Tibial artery (tissue), 4 donors: ENCODE measurements at regions not wholly inside any gene's neighbourhood (a gene's known extent, or its start where the extent isn't known, plus 50 kb on each side); places are given as distances from the start of the nearest gene placed in this dataset.

Experiments
- DNase-seq, 2 donors: peaks; one replicate each; pipeline ENCODE4 v3.0.0-alpha.2; 2019
- H3K27ac ChIP-seq, 2 donors: fragments of 200-600 bp; sonication (generic) in 1 of 2; 1 replicate in 1 of 2; 2 replicates in 1 of 2; pipeline ENCODE4 v1.5.1; 2018 to 2019; ENCODE audit warnings: mild to moderate bottlenecking in 1 of 2
- H3K27me3 ChIP-seq, 2 donors: fragments of 200-600 bp; sonication (generic) in 1 of 2; one replicate each; pipeline versions ENCODE4 v1.5.1 to v1.6.0; 2016 to 2019
- H3K36me3 ChIP-seq, 3 donors: fragments of 200-600 bp; sonication (generic) in 2 of 3; one replicate each; pipeline ENCODE4 v1.5.1; 2016 to 2019; ENCODE audit warnings: mild to moderate bottlenecking in 2 of 3
- H3K4me1 ChIP-seq, 4 donors: fragments of 200-600 bp; sonication (generic) in 2 of 4; 1 replicate in 3 of 4; 2 replicates in 1 of 4; pipeline ENCODE4 v1.5.1; 2016 to 2019
- H3K4me3 ChIP-seq, 2 donors: fragments of 200-600 bp; sonication (generic) in 1 of 2; 1 replicate in 1 of 2; 2 replicates in 1 of 2; pipeline ENCODE4 v1.5.1; 2018 to 2019; ENCODE audit warnings: mild to moderate bottlenecking in 2 of 2
- H3K9me3 ChIP-seq, 3 donors: fragments of 200-600 bp; sonication (generic) in 1 of 3; one replicate each; pipeline ENCODE4 v1.5.1; 2016 to 2019
- intact Hi-C: fragments of 100-400 bp; cut with DNase I; formaldehyde crosslinking; loops from one replicate; pipeline ENCODE4 v1.15.0; 2023; ENCODE audit warnings: low total_unique reads
- TF ChIP-seq, protein P1 (sequence below), 2 experiments: fragments of 200-600 bp in 1 of 2; fragments of 450-650 bp in 1 of 2; IDR thresholded peaks; one replicate each; pipeline ENCODE4 v1.5.1; 2017 to 2019; ENCODE audit warnings: antibody characterized with exemption in 2 of 2, mild to moderate bottlenecking in 1 of 2, moderate library complexity in 1 of 2

DNA sequence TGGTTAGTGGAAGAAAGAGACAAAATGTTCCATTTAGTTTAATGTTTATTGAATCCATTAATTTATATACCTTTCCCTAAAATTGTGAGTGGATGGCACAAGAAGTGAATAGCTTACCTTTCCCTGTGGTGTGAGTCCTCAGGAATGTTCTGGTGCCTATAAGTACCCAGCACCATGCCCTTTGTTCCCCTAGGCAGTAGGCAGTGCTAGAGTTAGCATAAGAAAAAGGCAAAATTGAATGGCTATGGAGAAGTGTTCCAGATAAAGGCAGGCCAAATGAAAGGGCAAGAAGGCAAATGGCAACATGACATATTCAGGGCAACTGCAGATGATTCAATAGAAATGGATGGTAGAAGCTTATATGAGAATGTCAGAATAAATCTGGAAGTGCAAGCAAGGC lies 370.8 kb upstream of the PTGER4 start:
- DNase-seq = no peak
- Histone ChIP-seq H3K27ac (no peak overlapping the region), H3K9me3 (no peaks in the 10 kb centered on the region), H3K27me3 (no peaks in the 10 kb centered on the region), H3K36me3 (no peaks in the 10 kb centered on the region), H3K4me1 (no peaks in the 10 kb centered on the region), H3K4me3 (no peak overlapping the region)
- TF ChIP-seq, protein P1, sequence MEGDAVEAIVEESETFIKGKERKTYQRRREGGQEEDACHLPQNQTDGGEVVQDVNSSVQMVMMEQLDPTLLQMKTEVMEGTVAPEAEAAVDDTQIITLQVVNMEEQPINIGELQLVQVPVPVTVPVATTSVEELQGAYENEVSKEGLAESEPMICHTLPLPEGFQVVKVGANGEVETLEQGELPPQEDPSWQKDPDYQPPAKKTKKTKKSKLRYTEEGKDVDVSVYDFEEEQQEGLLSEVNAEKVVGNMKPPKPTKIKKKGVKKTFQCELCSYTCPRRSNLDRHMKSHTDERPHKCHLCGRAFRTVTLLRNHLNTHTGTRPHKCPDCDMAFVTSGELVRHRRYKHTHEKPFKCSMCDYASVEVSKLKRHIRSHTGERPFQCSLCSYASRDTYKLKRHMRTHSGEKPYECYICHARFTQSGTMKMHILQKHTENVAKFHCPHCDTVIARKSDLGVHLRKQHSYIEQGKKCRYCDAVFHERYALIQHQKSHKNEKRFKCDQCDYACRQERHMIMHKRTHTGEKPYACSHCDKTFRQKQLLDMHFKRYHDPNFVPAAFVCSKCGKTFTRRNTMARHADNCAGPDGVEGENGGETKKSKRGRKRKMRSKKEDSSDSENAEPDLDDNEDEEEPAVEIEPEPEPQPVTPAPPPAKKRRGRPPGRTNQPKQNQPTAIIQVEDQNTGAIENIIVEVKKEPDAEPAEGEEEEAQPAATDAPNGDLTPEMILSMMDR (IDR thresholded peaks at IDR 0.05) = no peak
- intact Hi-C loops = no loop called here

DNA sequence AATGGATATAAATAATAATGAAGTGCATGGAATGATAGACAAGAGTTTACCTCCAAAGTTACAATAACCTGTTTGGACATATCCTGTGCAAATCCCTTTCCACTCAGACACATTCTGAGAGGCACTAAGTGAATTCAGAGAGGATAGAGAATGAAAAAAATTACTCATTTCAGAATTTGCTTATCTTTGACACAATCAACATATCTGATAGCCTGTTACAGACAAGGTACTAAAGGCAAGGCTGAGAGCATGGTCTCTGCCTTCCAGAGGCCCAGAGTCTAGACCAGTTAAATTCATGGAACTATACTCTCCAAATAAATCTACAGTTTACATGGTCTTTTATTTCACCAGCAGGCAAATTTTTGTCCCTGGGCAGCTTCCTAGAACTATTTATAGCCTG lies 371.8 kb upstream of the PTGER4 start:
- Histone ChIP-seq H3K9me3 (no peaks in the 10 kb centered on the region), H3K27me3 (no peaks in the 10 kb centered on the region), H3K4me3 (no peak overlapping the region), H3K4me1 (no peaks in the 10 kb centered on the region), H3K27ac (no peak overlapping the region), H3K36me3 (no peaks in the 10 kb centered on the region)
- TF ChIP-seq, protein P1 (IDR thresholded peaks at IDR 0.05) = no peak
- no peak for DNase-seq
- intact Hi-C loops = no loop called here

DNA sequence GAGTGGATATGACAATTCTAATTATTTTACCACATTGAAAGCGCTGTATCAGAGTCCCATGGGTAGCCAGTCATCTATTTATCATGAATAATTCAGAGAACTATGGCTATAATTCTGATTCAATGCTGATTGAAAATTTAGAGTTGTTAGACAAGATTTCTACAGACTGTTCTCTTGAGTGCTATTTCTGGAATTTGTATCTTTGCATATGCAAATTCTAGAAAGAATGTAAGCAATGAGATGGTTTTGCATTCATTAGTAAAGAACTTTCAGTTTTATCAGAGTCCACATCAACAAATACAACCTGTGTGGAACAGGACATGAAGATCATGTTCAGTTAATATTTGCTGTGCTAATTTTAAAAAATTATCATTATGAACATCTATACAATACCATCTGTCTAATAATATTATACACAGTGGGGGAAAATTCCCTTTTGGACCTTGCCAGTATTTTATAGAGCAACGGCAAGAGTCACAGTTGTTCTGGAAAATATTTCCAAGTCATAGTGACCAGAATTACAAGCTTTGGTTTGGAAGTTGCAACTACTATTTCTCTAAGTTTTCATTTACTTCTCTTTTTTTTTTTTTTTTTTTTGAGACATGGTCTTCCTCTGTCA lies 372.7 kb upstream of the PTGER4 start:
- Histone ChIP-seq H3K27me3 (no peaks in the 10 kb centered on the region), H3K4me3 (no peak overlapping the region), H3K27ac (no peak overlapping the region), H3K4me1 (no peaks in the 10 kb centered on the region), H3K36me3 (no peaks in the 10 kb centered on the region), H3K9me3 (no peaks in the 10 kb centered on the region)
- intact Hi-C loops = no loop called here
- TF ChIP-seq, protein P1 (IDR thresholded peaks at IDR 0.05) = no peak
- DNase-seq = no peak

DNA sequence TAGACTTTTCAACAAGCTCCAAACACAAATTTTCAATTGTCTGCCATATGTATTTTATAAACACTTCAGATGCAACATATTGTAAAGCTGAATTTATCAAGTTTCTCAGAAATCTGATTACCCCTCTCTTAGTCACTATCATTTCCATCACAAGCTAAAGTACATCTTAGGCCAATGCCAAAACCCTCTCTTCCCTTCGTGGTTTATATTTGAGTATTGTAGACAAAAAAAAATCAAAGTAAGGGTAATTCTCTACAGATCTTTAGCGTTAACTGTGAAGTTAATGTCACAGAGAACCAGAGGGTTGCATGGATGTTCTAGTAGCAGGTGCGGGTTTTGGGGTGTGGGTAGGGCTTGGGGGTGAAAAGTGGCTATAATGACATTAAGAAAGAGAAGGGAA lies 387.7 kb upstream of the PTGER4 start:
- Histone ChIP-seq H3K36me3 (no peaks in the 10 kb centered on the region), H3K9me3 (no peaks in the 10 kb centered on the region), H3K27me3 (no peaks in the 10 kb centered on the region), H3K27ac (no peak overlapping the region), H3K4me3 (no peak overlapping the region), H3K4me1 (no peaks in the 10 kb centered on the region)
- no peak for DNase-seq
- TF ChIP-seq, protein P1 (IDR thresholded peaks at IDR 0.05) = no peak
- intact Hi-C loops = no loop called here

DNA sequence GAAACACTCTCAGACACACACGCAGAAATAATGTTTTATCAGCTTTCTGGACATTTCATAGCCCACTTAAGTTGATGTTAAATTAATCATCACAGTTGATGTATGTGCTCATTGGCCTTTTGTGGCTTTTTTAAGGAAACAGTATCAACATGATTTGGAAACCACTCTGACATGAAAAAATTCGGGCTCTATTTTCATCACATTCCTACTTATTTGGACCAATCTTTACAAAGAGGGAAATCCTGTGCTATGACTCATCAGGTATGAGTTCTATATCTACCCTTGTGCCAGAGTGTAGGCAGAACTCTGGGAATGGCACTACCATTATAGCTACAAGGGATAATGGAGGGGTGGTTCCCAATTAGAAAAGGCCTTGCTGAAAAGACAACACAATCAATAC lies 388.4 kb upstream of the PTGER4 start:
- intact Hi-C loops = no loop called here
- DNase-seq = no peak
- no peak overlapping the region for H3K27ac ChIP-seq

More for the DNA sequence above, 388.4 kb upstream of the PTGER4 start:
- H3K27me3 ChIP-seq = no peaks in the 10 kb centered on the region
- no peak overlapping the region for H3K4me3 ChIP-seq
- no peaks in the 10 kb centered on the region for H3K36me3 ChIP-seq
- TF ChIP-seq, protein P1 (IDR thresholded peaks at IDR 0.05) = no peak
- no peaks in the 10 kb centered on the region for H3K4me1 ChIP-seq
- H3K9me3 ChIP-seq = no peaks in the 10 kb centered on the region
